Neural progenitor cell (in vitro differentiated cells): ENCODE measurements at regions not wholly inside any gene's neighbourhood (a gene's known extent, or its start where the extent isn't known, plus 50 kb on each side); places are given as distances from the start of the nearest gene placed in this dataset.

Source experiments
- EZH2 ChIP-seq: fragments of 200-600 bp; sonication (generic); IDR thresholded peaks from 2 replicates; pipeline ENCODE4 v1.6.1; 2017; ENCODE audit warnings: antibody characterized with exemption, mild to moderate bottlenecking, moderate library complexity
- TF ChIP-seq, protein P1 (sequence below): fragments of 200-600 bp; sonication (generic); IDR thresholded peaks from 2 replicates; pipeline ENCODE4 v1.5.1; 2017; ENCODE audit warnings: antibody characterized with exemption, mild to moderate bottlenecking

DNA sequence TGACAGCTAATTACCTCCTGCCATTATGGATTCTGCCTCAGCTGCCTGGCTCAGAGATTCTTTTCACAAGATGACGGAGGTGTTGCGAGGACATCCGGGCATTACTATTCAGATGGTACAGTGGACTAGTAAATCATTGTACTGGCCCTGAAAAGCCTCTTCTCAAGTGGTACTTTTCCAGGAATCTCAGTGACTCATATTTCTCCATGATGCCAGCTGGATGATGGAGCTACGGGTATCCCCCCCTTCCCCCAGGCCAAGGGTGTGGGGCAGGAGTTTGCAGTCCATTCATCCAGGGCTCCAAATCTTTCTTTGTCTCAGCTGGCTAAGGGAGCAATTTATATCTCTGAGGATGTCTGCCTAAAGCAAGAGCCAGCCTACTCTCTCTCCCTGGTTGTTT is 107.7 kb upstream of the GPR139 start:
- TF ChIP-seq, protein P1, sequence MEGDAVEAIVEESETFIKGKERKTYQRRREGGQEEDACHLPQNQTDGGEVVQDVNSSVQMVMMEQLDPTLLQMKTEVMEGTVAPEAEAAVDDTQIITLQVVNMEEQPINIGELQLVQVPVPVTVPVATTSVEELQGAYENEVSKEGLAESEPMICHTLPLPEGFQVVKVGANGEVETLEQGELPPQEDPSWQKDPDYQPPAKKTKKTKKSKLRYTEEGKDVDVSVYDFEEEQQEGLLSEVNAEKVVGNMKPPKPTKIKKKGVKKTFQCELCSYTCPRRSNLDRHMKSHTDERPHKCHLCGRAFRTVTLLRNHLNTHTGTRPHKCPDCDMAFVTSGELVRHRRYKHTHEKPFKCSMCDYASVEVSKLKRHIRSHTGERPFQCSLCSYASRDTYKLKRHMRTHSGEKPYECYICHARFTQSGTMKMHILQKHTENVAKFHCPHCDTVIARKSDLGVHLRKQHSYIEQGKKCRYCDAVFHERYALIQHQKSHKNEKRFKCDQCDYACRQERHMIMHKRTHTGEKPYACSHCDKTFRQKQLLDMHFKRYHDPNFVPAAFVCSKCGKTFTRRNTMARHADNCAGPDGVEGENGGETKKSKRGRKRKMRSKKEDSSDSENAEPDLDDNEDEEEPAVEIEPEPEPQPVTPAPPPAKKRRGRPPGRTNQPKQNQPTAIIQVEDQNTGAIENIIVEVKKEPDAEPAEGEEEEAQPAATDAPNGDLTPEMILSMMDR, result no peak
- no peak for TF ChIP-seq EZH2
